ENCODE measurements at regions not wholly inside any gene's neighbourhood (a gene's known extent, or its start where the extent isn't known, plus 50 kb on each side); places are given as distances from the start of the nearest gene placed in this dataset.

DNA sequence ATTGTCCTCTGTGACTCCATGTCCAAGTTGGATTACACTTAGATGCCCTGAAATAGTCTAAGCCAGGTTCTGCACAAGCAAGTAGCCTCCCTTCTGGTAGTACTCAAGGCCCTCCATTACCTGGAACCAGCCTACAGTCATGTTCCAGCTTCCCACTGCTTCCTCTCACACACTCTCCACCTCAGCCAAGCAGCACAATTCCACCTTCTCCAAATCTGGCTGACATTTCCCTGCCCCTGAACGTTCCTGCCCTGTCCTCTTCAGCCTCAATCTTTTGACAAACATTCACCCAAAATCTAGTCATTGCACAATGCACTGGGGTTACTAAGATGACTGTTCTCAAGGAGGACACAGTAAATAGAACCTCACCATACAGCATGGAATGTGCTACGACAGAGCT lies 95.3 kb upstream of the KLHL29 start:
- no peak for DNase-seq (ENCODE audit: low read depth)
- TF ChIP-seq, protein P1, sequence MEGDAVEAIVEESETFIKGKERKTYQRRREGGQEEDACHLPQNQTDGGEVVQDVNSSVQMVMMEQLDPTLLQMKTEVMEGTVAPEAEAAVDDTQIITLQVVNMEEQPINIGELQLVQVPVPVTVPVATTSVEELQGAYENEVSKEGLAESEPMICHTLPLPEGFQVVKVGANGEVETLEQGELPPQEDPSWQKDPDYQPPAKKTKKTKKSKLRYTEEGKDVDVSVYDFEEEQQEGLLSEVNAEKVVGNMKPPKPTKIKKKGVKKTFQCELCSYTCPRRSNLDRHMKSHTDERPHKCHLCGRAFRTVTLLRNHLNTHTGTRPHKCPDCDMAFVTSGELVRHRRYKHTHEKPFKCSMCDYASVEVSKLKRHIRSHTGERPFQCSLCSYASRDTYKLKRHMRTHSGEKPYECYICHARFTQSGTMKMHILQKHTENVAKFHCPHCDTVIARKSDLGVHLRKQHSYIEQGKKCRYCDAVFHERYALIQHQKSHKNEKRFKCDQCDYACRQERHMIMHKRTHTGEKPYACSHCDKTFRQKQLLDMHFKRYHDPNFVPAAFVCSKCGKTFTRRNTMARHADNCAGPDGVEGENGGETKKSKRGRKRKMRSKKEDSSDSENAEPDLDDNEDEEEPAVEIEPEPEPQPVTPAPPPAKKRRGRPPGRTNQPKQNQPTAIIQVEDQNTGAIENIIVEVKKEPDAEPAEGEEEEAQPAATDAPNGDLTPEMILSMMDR (IDR thresholded peaks at IDR 0.05; ENCODE audit: insufficient read depth, low read depth, low read length, missing control alignments): no peak
- no peak overlapping the region for H3K4me3 ChIP-seq (ENCODE audit: low read length)

- no peak overlapping the region for H3K4me3 ChIP-seq (ENCODE audit: low read length)
- TF ChIP-seq, protein P1 (IDR thresholded peaks at IDR 0.05; ENCODE audit: insufficient read depth, low read depth, low read length, missing control alignments): no peak
- peak; percentile 12 for DNase-seq (ENCODE audit: low read depth)
Observed at GRCh38 chr2:23291239-23291638, 93.7 kb upstream of the KLHL29 start.

DNA sequence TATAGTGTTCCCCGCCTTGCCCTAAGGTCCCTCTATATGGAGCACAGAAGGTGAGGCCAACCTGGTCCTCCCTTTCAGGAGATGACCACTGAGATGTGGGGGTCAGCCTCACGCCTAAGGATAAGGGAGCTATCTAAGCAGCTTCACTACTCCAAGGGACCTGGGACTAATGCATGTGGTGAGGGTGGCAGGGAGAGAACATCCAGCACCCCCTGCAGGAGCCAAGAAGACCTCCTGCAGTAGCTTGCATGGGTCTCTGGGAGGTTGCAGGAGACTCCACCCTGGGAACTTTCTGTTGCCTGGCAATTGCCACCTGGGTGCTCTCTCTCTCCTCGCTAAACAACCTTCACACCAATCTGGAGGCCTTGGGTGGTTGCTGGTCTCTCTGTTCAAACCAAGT lies 93.0 kb upstream of the KLHL29 start:
- no peak overlapping the region for H3K4me3 ChIP-seq (ENCODE audit: low read length)
- TF ChIP-seq, protein P1 (IDR thresholded peaks at IDR 0.05; ENCODE audit: insufficient read depth, low read depth, low read length, missing control alignments): no peak
- DNase-seq (ENCODE audit: low read depth): no peak

GRCh38 chr2:23293063-23293462 lies 91.9 kb upstream of the KLHL29 start:
- TF ChIP-seq, protein P1 (IDR thresholded peaks at IDR 0.05; ENCODE audit: insufficient read depth, low read depth, low read length, missing control alignments): no peak
- H3K4me3 ChIP-seq (ENCODE audit: low read length): no peak overlapping the region
- DNase-seq (ENCODE audit: low read depth): no peak

- no peak overlapping the region for H3K4me3 ChIP-seq (ENCODE audit: low read length)
- DNase-seq (ENCODE audit: low read depth): no peak
- TF ChIP-seq, protein P1 (IDR thresholded peaks at IDR 0.05; ENCODE audit: insufficient read depth, low read depth, low read length, missing control alignments): no peak
Observed at GRCh38 chr2:23293731-23294130, 91.2 kb upstream of the KLHL29 start.

DNA sequence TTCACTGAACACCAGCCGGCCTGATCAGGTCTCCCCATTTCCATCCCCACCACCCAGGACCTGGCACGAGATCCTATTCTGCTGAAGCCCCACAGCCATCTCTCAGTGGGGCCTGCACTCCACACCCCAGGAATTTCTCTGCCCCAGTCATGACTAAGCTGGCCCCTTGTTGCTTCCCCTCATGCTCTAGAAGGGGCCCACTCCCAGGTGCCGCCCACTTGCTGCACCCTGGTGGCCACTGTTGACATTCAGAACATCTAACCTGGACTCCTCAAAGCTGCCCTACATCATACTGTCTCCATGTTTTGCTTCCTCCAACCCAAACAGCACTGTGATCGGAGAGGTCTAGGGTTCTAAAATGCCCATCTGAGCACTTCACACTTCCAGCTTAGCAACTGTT lies 90.7 kb upstream of the KLHL29 start:
- TF ChIP-seq, protein P1 (IDR thresholded peaks at IDR 0.05; ENCODE audit: insufficient read depth, low read depth, low read length, missing control alignments): no peak
- no peak for DNase-seq (ENCODE audit: low read depth)
- no peak overlapping the region for H3K4me3 ChIP-seq (ENCODE audit: low read length)

DNA sequence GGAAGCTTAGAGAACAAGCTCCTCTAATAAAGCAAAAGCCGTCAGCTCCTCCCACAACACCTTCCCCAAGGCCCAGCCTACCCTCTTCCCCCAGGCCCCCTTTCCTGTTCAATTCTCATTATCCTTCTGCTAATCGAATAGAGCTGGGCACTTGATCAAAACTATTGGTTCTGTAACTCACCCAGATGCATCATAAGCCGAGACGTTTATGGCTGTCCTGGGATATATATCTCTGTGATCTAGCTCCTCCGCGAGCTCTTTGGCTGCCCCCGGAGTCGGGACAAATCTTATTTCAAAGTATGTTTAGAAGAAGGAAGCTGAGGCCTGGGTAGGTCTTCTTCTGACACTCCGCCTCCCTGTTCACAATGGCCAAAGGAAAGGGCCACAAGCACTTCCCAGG lies 88.3 kb upstream of the KLHL29 start:
- H3K4me3 ChIP-seq (ENCODE audit: low read length): no peak overlapping the region

More for the DNA sequence above, 88.3 kb upstream of the KLHL29 start:
- no peak for DNase-seq (ENCODE audit: low read depth)
- TF ChIP-seq, protein P1 (IDR thresholded peaks at IDR 0.05; ENCODE audit: insufficient read depth, low read depth, low read length, missing control alignments): no peak

All from epithelial cell of esophagus (primary cell).